Testis (tissue), 2 donors: ENCODE measurements at regions not wholly inside any gene's neighbourhood (a gene's known extent, or its start where the extent isn't known, plus 50 kb on each side); places are given as distances from the start of the nearest gene placed in this dataset.
"Not testable (repeated sequence)": the region's sequence is repeated elsewhere in the genome, so short reads cannot be mapped to it uniquely, and the experiment has no call there.

Experiments
- DNase-seq: peaks from one replicate; pipeline ENCODE4 v3.0.0-alpha.2; 2019
- H3K27ac ChIP-seq, 2 donors: fragments of 200-600 bp; sonication (generic); one replicate each; pipeline ENCODE4 v1.5.1; 2019
- H3K27me3 ChIP-seq: fragments of 200-600 bp; sonication (generic); one replicate; pipeline ENCODE4 v1.5.1; 2019
- H3K36me3 ChIP-seq: fragments of 200-600 bp; sonication (generic); one replicate; pipeline ENCODE4 v1.5.1; 2017; ENCODE audit warnings: low read depth; ENCODE audit errors: missing control alignments
- H3K4me1 ChIP-seq: fragments of 200-600 bp; sonication (generic); one replicate; pipeline ENCODE4 v1.5.1; 2019
- H3K4me3 ChIP-seq, 2 donors: fragments of 200-600 bp; sonication (generic); one replicate each; pipeline ENCODE4 v1.5.1; 2017 to 2019
- H3K9me3 ChIP-seq: fragments of 200-600 bp; sonication (generic); one replicate; pipeline ENCODE4 v1.5.1; 2017
- CTCF ChIP-seq, 3 experiments: fragments of 450-650 bp in 2 of 3; fragments of 200-600 bp in 1 of 3; sonication (generic) in 1 of 3; IDR thresholded peaks; one replicate each; pipeline ENCODE4 v1.5.1; 2016 to 2019; ENCODE audit warnings: antibody characterized with exemption in 3 of 3, mild to moderate bottlenecking in 2 of 3, moderate library complexity in 1 of 3
- POLR2A ChIP-seq: fragments of 450-650 bp; IDR thresholded peaks from one replicate; pipeline ENCODE4 v1.6.1; 2017; ENCODE audit warnings: antibody characterized with exemption, mild to moderate bottlenecking, moderate library complexity
- WGBS, 2 donors: methylation state at CpG; one replicate each; pipeline ENCODE4 v1.1.5; 2018; 5-methylcytosine and 5-hydroxymethylcytosine counted together
- intact Hi-C: fragments of 100-400 bp; cut with DNase I; formaldehyde crosslinking; loops from one replicate; pipeline ENCODE4 v1.15.1; 2023; ENCODE audit warnings: low total_unique reads

- WGBS, 2 donors, result 93% methylated on average over 3 of the region's 3 CpGs
- intact Hi-C loops, result no loop called here
Observed at GRCh38 chr7:138355254-138355653, 104.8 kb upstream of the TRIM24 start.

GRCh38 chr7:138358850-138359341 is 101.2 kb upstream of the TRIM24 start:
- no peaks in the 10 kb centered on the region for H3K4me1 ChIP-seq
- no peak overlapping the region for H3K4me3 ChIP-seq
- WGBS, 2 donors, result 85 to 89% methylated on average over 7 of the region's 7 CpGs
- H3K36me3 ChIP-seq, result no peaks in the 10 kb centered on the region
- H3K27ac ChIP-seq, result no peak overlapping the region
- TF ChIP-seq POLR2A, result no peak
- TF ChIP-seq CTCF (IDR thresholded peaks at IDR 0.05), result no peak
- intact Hi-C loops, result no loop called here
- no peaks in the 10 kb centered on the region for H3K27me3 ChIP-seq
- H3K9me3 ChIP-seq, result no peaks in the 10 kb centered on the region
- DNase-seq, result no peak

More at GRCh38 chr7:138355254-138355653, 104.8 kb upstream of the TRIM24 start:
- Histone ChIP-seq H3K36me3 (no peaks in the 10 kb centered on the region), H3K27me3 (no peaks in the 10 kb centered on the region), H3K9me3 (no peaks in the 10 kb centered on the region), H3K4me1 (no peaks in the 10 kb centered on the region), H3K27ac (no peak overlapping the region), H3K4me3 (no peak overlapping the region)
- DNase-seq, result no peak
- no peak for TF ChIP-seq CTCF (IDR thresholded peaks at IDR 0.05)
- no peak for TF ChIP-seq POLR2A

GRCh38 chr7:138359870-138360559 is 100.0 kb upstream of the TRIM24 start:
- no peak for DNase-seq
- intact Hi-C loops, result no loop called here
- Histone ChIP-seq H3K27me3 (no peaks in the 10 kb centered on the region), H3K36me3 (no peaks in the 10 kb centered on the region), H3K9me3 (no peaks in the 10 kb centered on the region), H3K27ac (no peak overlapping the region), H3K4me1 (no peaks in the 10 kb centered on the region), H3K4me3 (no peak overlapping the region)
- WGBS, 2 donors, result 90 to 91% methylated on average over 6 of the region's 6 CpGs
- no peak for TF ChIP-seq POLR2A

DNA sequence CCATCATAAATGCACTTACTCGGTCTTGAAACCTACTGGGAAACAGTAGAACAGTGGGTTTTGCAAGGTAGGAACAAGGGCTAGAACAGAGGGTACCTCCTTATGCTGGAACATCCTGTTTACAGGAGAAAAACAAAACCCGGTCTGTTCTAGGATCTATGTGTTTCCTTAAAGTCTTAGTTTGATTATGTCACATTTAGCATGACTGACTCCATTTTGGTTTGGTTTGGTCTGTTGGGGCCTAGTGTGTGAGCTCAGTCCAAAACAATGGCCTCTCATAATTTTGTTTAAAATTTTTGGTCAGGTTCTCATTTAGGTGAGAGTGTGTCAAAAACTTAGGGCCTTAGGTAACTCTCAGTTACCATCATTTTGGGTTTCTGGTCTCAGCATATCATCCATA is 96.3 kb upstream of the TRIM24 start:
- no peak for DNase-seq
- H3K4me1 ChIP-seq, result no peaks in the 10 kb centered on the region
- TF ChIP-seq POLR2A (no peak), CTCF (IDR thresholded peaks at IDR 0.05) (no peak)
- no peak overlapping the region for H3K27ac ChIP-seq
- no peak overlapping the region for H3K4me3 ChIP-seq
- H3K27me3 ChIP-seq, result no peaks in the 10 kb centered on the region
- H3K9me3 ChIP-seq, result no peaks in the 10 kb centered on the region
- 72 to 76% methylated on average over 2 of the region's 2 CpGs for WGBS, 2 donors
- intact Hi-C loops, result no loop called here
- no peaks in the 10 kb centered on the region for H3K36me3 ChIP-seq

DNA sequence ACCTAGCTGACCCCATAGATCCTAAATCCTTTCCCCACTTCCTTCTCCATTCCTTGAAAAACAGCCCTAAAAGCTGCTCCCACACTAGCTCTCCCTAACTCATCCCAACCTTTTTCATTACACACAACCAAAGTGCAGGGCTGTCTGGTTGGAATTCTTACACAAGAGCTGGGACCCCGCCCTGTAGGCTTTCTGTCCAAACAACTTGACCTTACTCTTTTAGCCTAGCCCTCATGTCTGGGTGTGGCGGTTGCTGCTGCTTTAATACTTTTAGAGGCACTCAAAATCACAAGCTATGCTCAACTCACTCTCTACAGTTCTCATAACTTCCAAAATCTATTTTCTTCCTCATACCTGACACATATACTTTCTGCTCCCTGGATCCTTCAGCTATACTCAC is 93.9 kb upstream of the TRIM24 start:
- H3K27ac ChIP-seq, H3K27me3 ChIP-seq, intact Hi-C loops, DNase-seq, H3K9me3 ChIP-seq, H3K36me3 ChIP-seq, H3K4me1 ChIP-seq, H3K4me3 ChIP-seq: not testable (repeated sequence)
- WGBS, 2 donors, result 90 to 94% methylated on average over 2 of the region's 2 CpGs

DNA sequence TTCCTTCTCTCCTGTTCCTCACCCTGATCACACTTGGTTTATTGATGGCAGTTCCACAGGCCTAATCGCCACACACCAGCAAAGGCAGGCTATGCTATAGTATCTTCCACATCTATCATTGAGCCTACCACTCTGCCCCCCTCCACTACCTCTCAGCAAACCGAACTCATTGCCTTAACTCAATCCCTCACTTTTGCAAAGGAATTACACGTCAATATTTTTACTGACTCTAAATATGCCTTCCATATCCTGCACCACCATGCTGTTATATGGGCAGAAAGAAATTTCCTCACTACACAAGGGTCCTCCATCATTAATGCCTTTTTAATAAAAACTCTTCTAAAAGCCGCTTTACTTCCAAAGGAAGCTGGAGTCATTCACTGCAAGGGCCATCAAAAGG is 93.4 kb upstream of the TRIM24 start:
- H3K9me3 ChIP-seq, H3K4me3 ChIP-seq, DNase-seq, H3K36me3 ChIP-seq, H3K27me3 ChIP-seq, H3K4me1 ChIP-seq, intact Hi-C loops, H3K27ac ChIP-seq: not testable (repeated sequence)
- WGBS, 2 donors, result 94 to 98% methylated on average over 4 of the region's 4 CpGs
